ENCODE measurements at regions not wholly inside any gene's neighbourhood (a gene's known extent, or its start where the extent isn't known, plus 50 kb on each side); places are given as distances from the start of the nearest gene placed in this dataset.
"Not testable (repeated sequence)": the region's sequence is repeated elsewhere in the genome, so short reads cannot be mapped to it uniquely, and the experiment has no call there.

DNA sequence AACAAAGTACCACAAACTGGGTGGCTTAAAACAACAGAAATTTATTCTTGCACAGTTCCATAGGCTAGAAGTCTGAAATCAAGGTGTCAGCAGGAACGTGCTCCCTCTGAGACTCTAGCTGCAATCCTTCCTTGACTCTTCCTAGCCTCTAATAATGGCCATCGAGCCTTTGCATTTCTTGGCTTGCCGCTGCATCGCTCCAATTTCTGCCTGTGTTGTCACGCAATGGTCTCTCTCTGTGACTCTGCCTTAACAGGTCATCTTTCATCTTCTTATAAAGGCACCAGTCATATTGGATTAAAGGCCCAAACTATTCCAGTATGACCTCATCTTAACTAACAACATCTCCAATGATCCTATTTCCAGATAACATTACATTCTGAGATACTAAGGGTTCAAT lies 61.0 kb upstream of the FNDC3B start:
- TF ChIP-seq, protein P1, sequence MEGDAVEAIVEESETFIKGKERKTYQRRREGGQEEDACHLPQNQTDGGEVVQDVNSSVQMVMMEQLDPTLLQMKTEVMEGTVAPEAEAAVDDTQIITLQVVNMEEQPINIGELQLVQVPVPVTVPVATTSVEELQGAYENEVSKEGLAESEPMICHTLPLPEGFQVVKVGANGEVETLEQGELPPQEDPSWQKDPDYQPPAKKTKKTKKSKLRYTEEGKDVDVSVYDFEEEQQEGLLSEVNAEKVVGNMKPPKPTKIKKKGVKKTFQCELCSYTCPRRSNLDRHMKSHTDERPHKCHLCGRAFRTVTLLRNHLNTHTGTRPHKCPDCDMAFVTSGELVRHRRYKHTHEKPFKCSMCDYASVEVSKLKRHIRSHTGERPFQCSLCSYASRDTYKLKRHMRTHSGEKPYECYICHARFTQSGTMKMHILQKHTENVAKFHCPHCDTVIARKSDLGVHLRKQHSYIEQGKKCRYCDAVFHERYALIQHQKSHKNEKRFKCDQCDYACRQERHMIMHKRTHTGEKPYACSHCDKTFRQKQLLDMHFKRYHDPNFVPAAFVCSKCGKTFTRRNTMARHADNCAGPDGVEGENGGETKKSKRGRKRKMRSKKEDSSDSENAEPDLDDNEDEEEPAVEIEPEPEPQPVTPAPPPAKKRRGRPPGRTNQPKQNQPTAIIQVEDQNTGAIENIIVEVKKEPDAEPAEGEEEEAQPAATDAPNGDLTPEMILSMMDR (IDR thresholded peaks at IDR 0.05), result no peak
- Mint-ChIP-seq H3K4me1 (ENCODE audit: low read depth) (peaks cover 11% of the 10 kb centered on the region), H3K4me3 (no peak overlapping the region), H3K36me3 (ENCODE audit: low read depth) (no peaks in the 10 kb centered on the region), H3K27ac (no peak overlapping the region), H3K9me3 (no peaks in the 10 kb centered on the region), H3K27me3 (ENCODE audit: insufficient read depth) (no peaks in the 10 kb centered on the region)
- no peak for DNase-seq

DNA sequence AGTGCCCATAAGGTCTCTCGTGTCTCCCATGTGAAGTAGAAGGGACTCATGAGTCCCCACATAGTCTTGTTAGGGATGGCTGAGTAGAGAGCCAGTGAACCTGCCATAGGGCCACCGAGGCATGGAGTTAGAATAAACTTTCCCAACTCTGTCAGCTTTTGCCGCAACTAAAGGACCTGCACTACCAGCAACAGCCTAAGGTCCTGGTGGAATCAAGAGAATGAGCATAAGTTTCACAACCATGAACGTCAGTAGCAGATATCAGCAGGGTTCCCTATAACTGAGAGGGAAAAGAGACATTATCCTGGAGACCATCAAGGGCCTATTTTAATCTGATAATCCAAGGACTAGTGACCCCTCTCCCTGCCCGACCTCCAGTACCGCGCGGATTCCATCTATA lies 60.3 kb upstream of the FNDC3B start:
- DNase-seq, result no peak
- H3K27ac Mint-ChIP-seq, result no peak overlapping the region
- TF ChIP-seq, protein P1 (IDR thresholded peaks at IDR 0.05), result no peak
- no peak overlapping the region for H3K4me3 Mint-ChIP-seq
- H3K9me3 Mint-ChIP-seq, result no peaks in the 10 kb centered on the region
- H3K4me1 Mint-ChIP-seq (ENCODE audit: low read depth), result peaks cover 11% of the 10 kb centered on the region
- H3K36me3 Mint-ChIP-seq (ENCODE audit: low read depth), result no peaks in the 10 kb centered on the region
- no peaks in the 10 kb centered on the region for H3K27me3 Mint-ChIP-seq (ENCODE audit: insufficient read depth)

DNA sequence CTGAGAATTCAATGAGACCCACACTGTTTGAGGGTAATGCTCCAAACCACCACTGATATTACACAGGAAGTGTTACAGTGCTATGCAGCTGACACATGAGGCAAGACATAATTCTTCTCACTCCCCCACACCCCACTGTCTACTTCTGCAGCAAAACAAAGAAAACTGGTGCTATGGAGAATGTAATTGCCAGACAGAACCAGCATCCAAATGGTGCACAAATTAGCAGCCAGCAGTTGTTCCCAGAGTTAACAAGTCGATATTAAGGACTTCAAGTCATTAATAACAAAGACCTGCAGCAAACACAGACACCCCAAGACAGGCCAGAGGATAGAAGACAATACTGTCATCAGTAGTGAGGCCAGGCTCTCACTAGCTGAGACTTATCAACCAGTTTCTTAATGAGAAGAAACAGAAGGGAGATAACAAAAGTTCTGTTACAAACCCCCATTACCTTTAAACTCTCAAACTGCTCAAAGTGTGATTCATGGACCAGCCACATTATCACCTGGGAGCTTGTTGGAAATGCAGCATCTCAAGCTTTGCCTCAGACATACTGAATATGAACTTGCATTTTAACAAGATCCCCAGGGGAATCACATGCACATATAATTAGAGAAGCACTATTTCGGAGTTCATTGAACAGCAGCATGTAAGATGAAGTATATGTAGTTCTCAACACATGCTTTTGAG lies 58.7 kb upstream of the FNDC3B start:
- H3K36me3 Mint-ChIP-seq (ENCODE audit: low read depth), result no peaks in the 10 kb centered on the region
- no peak overlapping the region for H3K4me3 Mint-ChIP-seq
- peaks cover 13% of the 10 kb centered on the region for H3K4me1 Mint-ChIP-seq (ENCODE audit: low read depth)
- TF ChIP-seq, protein P1 (IDR thresholded peaks at IDR 0.05), result no peak
- H3K27me3 Mint-ChIP-seq (ENCODE audit: insufficient read depth), result no peaks in the 10 kb centered on the region
- no peak for DNase-seq
- no peaks in the 10 kb centered on the region for H3K9me3 Mint-ChIP-seq
- H3K27ac Mint-ChIP-seq, result no peak overlapping the region

DNA sequence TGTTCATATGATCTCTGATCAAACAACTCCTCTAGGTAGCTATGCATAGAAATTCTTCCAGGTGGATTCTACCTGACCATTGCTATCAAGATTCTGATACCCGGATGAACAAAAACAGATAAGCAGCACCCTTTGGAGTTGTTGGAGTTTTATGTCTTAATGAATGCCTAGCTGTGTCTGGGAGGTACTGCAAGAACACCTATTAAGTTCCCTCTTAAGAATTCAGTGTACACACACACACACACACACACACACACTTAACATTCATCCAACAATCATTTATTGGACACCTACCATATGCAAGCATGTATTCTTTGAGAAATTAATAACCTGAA lies 58.1 kb upstream of the FNDC3B start:
- Mint-ChIP-seq H3K27me3 (ENCODE audit: insufficient read depth) (no peaks in the 10 kb centered on the region), H3K27ac (no peak overlapping the region), H3K36me3 (ENCODE audit: low read depth) (no peaks in the 10 kb centered on the region), H3K4me1 (ENCODE audit: low read depth) (peaks cover 18% of the 10 kb centered on the region), H3K4me3 (no peak overlapping the region), H3K9me3 (no peaks in the 10 kb centered on the region)
- TF ChIP-seq, protein P1 (IDR thresholded peaks at IDR 0.05), result no peak
- DNase-seq, result no peak

DNA sequence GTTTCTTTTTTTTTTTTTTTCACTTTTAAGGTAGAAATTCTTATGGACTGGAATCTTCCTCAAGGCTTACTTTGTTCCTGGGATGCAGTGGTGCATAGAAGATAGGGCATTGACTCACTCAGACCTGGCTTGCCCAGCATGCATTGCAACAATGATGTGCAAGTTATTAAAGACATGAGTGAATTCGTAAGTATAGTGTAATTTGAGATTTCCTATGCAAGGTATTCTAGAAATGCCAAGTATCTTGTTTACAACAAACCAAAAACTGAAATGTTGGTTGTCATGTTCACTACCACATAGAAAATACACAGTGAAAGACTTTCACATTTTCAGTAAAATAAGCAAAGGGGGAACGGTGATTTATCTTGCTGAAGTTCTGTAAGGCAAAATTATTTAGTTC lies 56.5 kb upstream of the FNDC3B start:
- no peaks in the 10 kb centered on the region for H3K9me3 Mint-ChIP-seq
- H3K27ac Mint-ChIP-seq, result peak overlapping the region; percentile 35; the same call in 1 of the 2 replicates
- H3K4me1 Mint-ChIP-seq (ENCODE audit: low read depth), result peaks cover 31% of the 10 kb centered on the region
- H3K27me3 Mint-ChIP-seq (ENCODE audit: insufficient read depth), result no peaks in the 10 kb centered on the region
- TF ChIP-seq, protein P1 (IDR thresholded peaks at IDR 0.05), result no peak
- peak overlapping the region; percentile 14; the same call in 1 of the 2 replicates for H3K4me3 Mint-ChIP-seq
- H3K36me3 Mint-ChIP-seq (ENCODE audit: low read depth), result no peaks in the 10 kb centered on the region
- DNase-seq, result peak; percentile 82

DNA sequence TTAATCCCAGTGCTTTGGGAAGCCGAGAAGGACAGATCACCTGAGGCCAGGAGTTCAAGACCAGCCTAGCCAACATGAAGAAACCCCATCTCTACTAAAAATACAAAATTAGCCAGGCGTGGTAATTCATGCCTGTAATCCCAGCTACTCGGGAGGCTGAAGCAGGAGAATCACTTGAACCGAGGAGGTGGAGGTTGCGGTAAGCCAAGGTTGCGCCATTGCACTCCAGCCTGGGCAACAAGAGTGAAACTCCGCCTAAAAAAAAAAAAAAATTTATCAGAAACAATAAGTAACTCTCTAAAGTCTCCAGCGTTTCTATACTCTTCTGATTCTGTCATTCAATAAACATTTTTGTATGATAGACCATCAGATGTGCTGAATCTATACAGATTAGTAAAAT lies 55.7 kb upstream of the FNDC3B start:
- H3K4me3 Mint-ChIP-seq; H3K9me3 Mint-ChIP-seq; H3K27me3 Mint-ChIP-seq (ENCODE audit: insufficient read depth); H3K36me3 Mint-ChIP-seq (ENCODE audit: low read depth); DNase-seq: not testable (repeated sequence)
- peak overlapping the region; percentile 38; the same call in 1 of the 2 replicates for H3K27ac Mint-ChIP-seq
- peaks cover 39% of the 10 kb centered on the region for H3K4me1 Mint-ChIP-seq (ENCODE audit: low read depth)
